NCI-H2196 treated with DMSO at 0.1 percent for 48 hours (cell line): ENCODE measurements at regions not wholly inside any gene's neighbourhood (a gene's known extent, or its start where the extent isn't known, plus 50 kb on each side); places are given as distances from the start of the nearest gene placed in this dataset.

ENCODE experiments used
- DNase-seq: peaks from one replicate; lab custom pipeline; 2025; ENCODE audit not compliant: unreplicated experiment; lab: John Stamatoyannopoulos, UW

DNA sequence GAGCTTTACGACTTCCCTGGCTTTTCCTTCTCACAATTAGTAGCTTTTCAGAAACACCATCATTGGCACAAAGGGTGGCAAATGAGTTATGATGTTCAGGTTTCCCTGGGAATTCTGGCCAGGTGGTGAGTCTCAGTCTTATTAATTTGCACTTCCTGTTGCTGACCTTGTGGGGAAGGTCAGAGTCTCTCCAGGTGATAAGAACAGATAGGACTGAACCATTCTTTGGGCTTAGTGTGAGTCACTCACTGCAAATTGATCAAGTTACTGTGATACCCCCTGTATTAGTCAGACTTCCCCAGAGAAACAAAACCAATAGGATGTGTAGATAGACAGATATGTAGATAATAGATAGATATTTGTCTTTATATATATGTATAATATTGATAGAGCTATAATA lies 53.8 kb upstream of the RANBP3L start:
- DNase-seq: no peak

DNA sequence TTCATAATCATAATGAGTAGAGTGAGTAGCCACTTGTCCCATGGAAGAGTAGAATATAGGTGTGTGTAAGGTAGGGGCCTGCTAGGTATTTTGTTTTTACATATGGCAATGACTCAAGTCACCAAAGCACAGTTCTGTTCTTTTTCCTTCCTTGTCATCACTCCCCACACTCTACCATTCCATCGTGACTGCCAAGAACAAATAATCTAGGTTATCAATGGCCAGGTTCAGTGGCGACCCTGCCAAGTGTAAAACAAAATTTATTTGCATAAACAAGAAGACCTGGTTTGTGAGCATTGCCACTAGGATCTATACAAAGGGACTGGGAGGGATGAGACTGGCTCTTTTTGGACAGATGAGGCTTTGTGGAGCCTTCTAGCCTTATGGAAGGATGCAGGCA lies 55.2 kb upstream of the RANBP3L start:
- no peak for DNase-seq

DNA sequence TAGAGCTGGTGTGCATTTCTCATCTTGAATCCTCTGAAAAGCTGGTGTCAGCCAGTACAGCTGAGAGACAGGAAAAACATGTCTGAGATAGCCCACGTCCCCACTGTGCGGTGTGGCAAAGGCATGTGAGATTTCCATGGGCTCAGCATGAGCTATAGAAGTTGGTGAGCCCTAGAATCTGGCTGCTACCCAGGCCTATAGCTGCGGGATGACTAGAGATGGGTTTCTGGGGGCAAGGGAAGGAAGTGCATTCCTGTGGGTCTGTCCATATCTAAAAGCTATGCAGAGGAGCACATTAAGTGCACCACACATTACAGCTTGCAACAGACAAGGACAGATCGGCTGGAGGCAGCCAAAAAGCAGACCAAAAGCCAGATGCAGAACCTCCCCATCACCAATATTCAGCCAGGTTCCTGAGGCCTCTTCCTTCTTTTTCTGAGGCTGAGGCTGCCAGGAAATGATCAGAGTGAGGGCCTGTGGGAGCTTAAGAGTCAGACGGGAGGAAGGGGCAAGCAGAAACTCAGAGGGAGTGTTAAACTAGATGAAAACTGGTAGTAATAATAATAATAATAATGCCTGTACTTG lies 55.8 kb upstream of the RANBP3L start:
- DNase-seq: no peak

DNA sequence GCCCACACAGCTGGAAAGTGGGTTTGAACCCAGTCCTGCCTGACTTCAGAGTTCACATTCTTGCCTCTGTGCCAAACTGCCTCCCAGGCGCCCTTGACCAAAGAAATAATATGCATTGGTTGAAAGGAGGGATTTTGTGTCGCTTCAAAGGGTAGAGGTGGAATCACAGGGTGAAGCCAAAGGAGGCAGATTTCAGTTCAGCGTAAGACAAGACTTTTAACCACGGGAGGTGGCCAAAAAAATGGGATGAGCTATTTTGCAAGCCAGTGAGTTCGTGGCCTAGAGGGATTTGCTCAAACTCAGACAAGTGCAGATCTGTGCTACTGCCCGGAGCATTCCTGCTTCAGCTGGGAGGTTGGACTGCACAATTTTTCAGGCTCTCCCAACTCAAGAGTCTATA lies 57.6 kb upstream of the RANBP3L start:
- DNase-seq: no peak

DNA sequence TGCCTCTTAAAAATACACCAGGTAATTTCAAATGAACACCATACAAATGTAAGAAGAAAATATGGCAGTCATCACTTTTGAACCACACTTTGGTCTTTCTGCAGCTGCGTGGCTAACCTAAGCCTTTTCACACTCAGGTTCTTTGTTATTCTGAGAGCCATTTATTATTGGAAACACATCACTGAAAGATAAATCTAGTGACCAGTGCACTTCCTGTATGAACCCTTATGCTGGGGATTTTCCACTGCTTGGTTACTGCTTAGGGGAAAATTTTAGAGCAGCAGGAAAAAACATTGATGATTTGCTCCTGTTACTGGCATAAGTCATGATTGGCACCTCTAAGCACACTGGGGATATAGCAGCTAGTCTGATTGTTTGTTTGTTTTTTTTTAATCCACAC lies 58.6 kb upstream of the RANBP3L start:
- DNase-seq: no peak

DNA sequence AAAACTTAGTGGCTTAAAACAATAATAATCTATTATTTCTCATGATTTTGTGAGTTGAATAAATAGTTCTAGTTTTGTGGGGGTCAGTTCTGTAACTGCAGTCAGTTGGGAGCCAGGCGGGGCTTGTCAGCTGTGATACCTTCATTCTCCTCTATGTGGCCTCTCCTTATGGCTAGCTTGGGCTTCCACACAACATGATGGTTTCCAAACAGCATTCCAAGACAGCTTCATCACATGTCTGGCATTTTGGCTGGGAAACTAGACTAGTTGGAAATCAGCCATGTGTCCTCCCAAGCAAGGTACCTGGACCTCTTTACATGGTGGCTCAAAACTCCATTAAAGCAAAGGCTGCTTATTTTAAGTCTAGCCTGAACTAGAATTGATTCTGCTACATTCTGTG lies 61.4 kb upstream of the RANBP3L start:
- no peak for DNase-seq

DNA sequence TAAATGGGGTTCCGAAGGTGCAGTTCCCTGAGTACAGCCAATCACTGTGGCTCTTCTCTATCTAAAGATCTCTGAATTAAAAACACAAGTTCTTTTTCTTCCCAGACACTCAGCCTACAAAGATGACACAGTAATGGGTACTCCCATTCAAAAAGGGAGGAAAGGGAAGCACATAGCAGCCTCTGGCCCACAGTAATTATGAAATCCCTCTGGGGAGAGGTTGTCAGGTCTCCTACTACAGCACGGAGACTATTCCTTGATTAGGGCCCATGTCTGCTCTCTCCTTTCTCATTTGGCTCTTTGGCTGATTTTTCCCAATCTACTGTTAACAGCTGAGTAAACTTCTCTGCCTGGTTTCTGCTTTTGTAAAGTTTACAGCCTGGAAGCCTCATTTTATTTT lies 62.0 kb upstream of the RANBP3L start:
- no peak for DNase-seq

DNA sequence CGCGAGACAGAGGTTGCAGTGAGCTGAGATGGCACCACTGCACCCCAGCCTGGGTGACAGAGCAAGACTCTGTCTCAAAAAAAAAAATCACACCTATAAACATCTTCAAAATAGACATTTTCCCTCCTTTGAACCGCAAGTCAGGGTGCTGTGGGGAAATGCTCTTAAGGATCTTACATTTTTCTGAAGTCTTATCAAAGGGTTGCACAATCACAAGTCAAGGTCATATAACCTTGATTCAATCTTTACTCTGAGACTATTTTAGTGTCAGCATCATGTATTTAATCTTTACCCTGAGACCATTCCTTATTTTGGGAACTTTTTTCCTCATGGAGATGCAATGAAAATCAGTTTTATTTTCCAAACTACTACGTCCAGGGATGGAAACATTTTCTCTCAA lies 62.8 kb upstream of the RANBP3L start:
- no peak for DNase-seq

DNA sequence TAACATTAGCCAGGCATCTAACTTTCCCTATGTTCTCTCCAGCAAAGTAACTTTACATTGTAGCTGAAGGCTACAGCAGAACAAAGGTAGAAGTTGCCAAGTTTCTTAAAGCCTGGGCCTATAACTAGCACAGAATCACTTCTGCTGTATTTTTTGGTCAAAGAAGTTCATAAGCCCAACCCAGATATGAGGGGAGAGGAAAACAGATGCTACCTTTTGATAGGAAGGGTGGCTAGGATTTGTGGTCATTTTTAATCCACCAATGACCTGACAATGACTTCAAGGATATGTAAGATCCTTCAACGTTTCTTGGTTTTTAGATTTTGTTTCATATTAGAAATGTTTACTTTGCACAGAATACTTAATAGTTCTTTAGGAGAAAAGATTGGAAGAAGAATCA lies 64.2 kb upstream of the RANBP3L start:
- DNase-seq: no peak

DNA sequence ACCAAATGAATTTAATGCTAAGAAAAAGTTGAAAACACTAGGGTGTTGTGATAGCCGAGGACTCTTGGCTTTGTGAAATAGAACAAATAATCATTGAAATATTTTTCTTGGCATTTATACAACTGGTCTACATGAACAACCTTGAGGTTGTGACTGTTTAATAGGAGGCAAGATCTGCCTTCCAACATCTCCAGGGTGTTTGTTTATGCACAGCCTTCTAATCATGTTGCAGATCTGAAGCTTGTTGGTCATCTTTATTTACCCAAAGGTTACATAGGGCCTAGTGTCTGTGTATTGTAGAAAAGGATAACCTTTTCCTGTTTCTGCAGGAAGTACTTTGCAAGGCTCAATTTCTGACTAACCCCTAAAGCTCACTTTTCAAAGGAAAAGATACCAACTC lies 65.2 kb upstream of the RANBP3L start:
- DNase-seq: no peak

DNA sequence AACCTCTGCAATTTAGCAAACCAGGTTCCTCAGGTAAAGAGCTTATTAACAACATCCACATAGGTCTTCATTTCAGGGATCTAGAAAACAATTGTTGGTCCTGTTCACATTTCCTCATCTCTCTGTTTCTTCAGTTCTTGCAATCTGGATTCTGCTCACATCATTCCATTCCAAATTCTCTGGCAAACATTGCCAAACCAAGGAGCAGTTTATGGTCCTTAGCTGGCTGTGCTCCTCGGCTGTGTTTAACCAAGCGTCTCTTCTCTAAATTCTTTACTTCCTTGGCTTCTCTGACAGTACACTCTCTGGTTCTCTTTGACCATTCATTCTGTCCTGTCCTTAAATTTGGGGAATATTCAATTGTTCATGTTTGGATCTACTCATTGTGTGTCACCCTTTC lies 65.8 kb upstream of the RANBP3L start:
- DNase-seq: no peak

DNA sequence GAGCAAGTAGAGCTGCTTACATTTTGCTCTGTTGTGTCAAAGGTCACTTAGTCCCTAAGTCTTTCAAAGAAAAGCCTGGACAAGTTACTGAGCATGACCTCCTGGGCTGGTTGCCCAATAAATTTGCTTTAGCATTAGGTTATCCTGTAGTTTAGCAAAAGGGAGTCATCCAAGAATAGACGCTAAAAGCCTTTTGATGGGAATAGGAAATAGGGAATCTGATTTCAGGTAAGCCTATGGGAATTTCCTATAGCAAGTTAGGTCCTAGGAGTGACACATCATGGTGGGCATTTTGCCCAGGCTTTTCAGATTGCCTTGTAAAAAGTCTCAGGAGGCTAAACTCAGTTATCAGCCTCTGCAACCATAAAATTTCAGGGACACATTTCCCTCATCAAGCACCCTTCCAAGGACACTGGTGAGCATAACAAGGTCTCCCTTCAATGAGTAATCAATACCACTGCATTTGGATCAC lies 67.6 kb upstream of the RANBP3L start:
- DNase-seq: no peak

DNA sequence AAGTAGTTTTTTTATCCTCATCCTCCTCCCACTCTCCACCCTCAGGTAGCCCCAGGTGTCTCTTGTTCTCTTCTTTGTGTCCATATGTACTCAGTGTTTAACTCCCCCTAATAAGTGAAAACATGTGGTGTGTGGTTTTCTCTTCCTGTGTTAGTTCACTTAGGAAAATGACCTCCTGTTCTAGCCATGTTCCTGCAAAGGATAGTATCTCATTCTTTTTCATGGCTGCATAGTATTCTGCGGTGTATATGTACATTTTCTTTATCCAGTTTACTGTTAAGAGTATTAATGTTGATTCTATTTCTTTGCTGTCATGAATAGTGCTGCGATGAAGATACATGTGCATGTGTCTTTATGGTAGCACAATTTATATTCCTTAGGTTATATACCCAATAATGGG lies 68.4 kb upstream of the RANBP3L start:
- no peak for DNase-seq

DNA sequence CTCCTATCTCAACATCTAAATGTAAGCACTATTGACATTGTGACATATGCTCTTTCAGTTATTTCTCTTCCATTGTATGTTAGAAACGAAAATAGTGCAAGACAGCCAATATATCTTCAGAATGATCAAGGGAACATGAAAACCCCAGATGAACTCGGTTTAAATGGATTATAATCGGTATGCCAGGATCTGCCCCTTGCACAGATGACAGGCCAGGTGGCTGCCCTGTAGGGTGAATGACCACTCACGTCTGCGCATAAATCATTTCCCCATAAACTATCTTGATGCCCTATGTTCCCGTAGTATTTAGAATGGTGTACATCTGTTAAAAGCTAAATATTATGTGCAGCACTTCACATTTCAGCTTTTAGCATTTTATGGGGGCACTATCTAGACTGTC lies 69.7 kb upstream of the RANBP3L start:
- no peak for DNase-seq

DNA sequence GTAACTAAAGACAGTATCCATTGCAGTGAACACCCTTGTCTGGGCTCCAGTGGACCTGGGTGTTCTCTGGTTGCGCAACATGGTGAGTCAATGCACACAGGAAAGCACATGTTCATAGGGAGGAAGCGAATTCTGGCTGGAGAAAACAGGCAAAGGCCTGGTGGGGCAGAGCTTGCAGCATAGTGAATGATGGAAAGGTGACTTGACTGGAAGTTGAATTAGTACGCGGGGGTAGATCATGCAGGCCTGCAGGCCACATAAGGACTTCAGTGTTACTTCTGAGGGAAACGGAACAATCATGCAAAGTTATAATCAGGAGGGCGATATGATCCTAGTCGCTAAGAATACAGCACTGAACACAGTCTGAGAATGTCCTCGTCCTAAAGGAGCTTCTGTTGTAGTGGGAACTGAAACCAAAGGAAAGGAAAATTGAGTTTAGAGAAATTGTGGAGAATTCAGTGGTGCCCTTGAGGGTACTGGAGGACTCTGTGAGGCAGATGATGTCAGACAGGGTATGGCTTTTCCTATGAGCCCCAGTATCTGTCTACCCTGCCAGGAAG lies 71.9 kb upstream of the RANBP3L start:
- no peak for DNase-seq

DNA sequence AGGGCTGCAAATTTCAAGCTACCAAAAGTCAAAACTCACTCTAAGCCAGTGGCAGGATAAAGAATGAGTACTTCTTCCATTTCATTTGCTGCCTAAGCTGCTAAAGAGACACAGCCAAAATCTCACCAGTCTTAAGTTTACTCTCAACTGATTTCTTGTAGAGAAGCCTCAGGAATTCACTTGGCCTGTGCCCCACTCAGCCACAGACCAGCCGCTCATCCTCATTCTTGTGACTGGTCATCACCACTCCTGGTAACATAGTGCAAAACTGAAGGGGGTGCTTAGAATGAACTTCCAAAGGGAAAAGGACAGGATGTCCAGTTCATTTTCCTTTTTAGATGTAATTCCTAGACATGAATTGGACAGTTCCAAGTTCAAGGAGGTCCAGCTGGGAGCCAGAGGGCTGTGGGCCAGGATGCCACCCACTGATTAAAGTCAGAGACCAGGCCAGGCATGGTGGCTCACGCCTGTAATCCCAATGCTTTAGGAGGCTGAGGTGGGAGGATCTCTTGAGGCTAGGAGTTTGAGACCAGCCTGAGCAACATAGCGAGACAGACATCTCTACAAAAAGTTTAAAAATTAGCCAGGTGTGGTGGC lies 72.7 kb upstream of the RANBP3L start:
- DNase-seq: no peak

DNA sequence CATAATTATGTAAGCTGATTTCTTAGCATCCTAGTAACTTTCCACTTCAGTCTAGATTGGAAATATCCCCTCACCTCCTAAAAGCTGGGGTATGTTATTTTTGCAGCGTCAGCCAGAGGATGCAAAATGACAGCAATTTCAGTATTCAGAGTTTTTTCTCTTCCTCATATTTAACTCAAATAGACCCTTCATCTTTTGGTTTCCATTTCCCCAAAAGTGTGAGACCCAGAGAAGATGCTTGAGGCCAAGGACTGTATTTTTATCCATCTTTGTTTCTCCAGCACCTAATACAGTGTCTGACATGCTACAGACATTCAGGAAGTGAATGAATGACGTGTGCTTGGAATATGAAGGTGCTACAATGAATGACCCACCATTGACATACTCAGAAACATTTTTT lies 75.5 kb upstream of the RANBP3L start:
- DNase-seq: no peak

DNA sequence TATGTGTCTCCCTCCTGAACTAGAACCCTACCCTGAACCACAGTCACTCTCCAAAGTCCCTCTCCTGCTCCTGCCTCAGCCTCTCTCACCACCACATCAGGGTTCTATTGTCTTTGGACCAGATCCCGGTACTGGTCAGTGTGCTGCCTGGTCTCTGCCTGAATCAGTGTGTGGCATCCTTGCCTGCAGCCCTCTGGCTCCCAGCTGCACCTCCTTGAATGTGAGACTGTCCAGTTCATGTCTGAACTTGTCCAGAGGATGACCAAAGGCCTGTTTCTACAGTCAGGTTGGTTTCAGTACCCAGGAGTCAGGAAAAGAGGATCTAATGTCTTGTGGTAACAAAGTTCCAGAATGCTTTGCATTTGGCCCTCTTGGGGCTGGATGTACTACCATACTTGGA lies 76.8 kb upstream of the RANBP3L start:
- DNase-seq: no peak

DNA sequence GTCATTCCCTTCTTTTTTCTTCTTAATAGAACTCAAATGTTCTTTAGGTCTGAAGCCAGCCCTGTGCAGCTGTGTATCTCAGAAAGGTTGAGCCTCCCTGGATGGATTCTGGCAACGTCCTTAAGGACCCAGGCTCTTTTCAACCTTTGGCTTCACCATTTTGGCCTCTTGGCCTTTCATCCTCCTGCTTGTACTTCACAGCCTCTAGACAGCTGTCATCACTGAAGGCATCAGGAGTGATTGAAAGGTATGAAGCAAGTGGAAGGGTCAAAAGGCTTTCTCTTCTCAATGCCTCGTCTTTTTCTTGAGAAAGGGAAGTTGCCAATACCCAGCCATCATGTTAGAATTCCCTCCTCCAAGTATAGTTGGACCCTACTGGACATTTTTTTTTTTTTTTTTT lies 81.2 kb upstream of the RANBP3L start:
- DNase-seq: no peak

DNA sequence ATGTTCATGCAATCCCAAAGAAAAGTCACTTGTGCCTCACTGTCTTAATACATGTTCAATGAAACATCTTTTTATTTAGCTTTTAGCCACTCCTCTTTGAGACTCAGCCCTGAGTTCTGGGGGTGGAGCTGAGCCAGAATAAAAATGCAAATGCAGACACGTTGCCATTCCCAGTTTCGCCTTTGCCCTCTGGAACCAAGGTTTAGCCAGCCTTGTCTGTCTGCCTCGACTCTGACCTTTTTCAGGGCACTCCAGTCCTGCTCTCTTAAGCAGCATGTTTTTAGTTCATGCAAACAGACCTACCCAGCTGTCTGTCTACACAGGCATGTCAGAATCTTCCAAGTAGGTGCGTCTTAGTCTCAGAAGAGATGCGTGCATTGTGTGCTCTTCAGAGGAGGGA lies 82.2 kb upstream of the RANBP3L start:
- DNase-seq: no peak

DNA sequence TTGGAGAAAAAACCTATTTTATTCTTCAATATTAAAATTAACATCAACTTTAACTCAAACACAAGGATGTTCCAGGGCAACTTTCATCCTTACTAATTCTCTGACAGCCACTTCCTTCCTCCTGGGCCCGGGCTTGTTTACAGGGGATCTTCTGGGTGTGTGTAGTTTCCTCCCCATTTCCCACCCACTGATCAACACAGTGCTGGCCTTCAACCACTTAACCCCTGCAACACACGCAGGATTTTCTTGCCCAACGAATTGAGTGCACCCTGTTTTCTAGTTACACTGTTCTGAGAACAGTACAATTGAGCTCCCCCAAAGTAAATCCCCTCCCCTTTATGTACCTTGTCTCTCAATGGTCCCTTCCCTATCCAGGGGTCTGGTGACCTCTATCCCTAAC lies 83.1 kb upstream of the RANBP3L start:
- no peak for DNase-seq

DNA sequence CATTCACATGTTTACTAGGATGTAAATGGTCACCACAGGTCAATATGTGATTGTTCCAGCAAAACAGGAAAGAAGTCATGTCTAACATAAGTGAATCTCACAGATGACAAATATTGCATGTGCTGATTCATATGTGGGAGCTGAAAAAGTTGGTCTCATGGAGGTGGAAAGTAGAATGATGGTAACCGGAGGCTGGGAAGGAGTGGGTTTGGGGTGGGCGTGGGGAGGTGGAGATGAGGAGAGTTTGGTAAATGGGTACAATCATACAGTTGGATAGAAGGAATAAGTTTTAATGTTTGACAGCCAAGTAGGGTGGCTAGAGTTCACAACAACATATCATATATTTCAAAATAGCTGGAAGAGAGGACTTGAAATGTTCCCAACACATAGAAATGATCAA lies 83.8 kb upstream of the RANBP3L start:
- no peak for DNase-seq

DNA sequence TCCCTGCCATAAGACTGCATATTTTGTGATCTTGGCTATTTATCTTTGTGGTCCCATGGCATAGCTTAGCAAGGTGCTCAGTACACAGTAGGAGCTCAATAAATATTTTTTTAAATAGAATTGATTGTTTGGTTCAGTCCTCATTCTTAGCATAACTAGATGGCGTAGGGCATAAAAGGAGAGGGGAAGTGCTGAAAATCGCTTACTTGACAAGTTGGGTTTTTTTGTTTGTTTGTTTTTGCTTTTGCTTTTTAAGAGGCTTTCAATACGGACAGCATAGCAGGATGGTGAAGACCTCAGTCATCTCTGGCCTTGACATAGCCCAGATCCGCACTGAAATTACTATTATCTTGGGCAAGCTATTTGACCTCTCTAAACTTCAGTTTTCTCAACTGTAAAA lies 86.6 kb upstream of the RANBP3L start:
- DNase-seq: no peak
